ENCODE measurements at regions not wholly inside any gene's neighbourhood (a gene's known extent, or its start where the extent isn't known, plus 50 kb on each side); places are given as distances from the start of the nearest gene placed in this dataset.

- TF ChIP-seq CTCF (IDR thresholded peaks at IDR 0.05; ENCODE audit: insufficient read depth, low read depth, low read length) (no peak), EZH2 (IDR thresholded peaks at IDR 0.05; ENCODE audit: insufficient read depth, low read length) (no peak)
Measured at GRCh38 chr2:122117371-122117770, 361.9 kb downstream of the TSN start.
